RCC 7860 (cell line): ENCODE measurements at regions not wholly inside any gene's neighbourhood (a gene's known extent, or its start where the extent isn't known, plus 50 kb on each side); places are given as distances from the start of the nearest gene placed in this dataset.

Experiments
- DNase-seq: peaks from one replicate; pipeline ENCODE4 v3.0.0-alpha.2; 2015; ENCODE audit warnings: low spot score
- FAIRE-seq: peaks from 2 replicates; lab custom pipeline; 2012; peaks lifted over from hg19 to GRCh38; lab: Jason Lieb, UNC

GRCh38 chr4:138702190-138702824 is 313.3 kb upstream of the NOCT start:
- FAIRE-seq: no peak
- no peak for DNase-seq

GRCh38 chr4:138698641-138699040 is 316.9 kb upstream of the NOCT start:
- FAIRE-seq: no peak

DNA sequence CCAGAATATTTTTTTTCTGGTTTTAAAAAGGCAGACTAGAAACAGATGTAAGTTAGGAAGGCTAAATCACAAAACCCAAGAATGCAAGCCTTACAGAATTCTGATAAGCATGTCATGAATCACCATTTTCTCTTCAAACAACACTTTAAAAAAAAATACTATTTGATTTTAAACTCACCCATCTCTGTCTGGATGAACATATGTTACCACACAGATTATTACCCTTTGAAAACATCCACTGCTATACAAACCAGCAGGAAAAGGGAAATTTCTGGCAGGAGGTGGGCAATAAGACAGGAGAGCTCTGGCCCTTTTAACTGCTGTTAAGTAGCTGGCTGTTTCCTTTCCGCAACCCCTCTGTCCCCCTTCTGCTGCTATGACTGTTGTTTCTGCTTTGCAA is 317.7 kb upstream of the NOCT start:
- DNase-seq (no peak), FAIRE-seq (no peak)

More at GRCh38 chr4:138698641-138699040, 316.9 kb upstream of the NOCT start:
- DNase-seq: no peak

GRCh38 chr4:138696771-138697170 is 318.8 kb upstream of the NOCT start:
- no peak for DNase-seq
- FAIRE-seq: no peak

DNA sequence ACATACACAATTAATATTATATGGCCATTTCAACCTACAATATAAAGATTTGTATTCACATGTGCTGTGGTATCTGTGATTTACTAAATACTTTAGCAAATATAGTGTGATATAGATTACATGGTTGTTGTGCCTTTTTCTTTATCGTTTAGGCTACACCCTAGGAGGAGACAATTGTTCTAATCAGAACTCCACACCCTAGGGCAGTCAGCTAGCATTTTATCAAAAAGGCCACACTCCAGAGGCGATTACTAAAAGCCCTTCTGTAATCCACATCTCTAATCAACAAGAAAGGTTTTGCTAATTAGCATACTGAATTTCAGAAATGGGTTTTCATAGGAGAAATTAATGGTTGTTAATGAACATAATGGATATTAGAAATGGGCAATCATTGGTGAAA is 319.5 kb upstream of the NOCT start:
- DNase-seq: no peak
- no peak for FAIRE-seq

GRCh38 chr4:138693526-138693925 is 322.1 kb upstream of the NOCT start:
- no peak for DNase-seq
- no peak for FAIRE-seq

DNA sequence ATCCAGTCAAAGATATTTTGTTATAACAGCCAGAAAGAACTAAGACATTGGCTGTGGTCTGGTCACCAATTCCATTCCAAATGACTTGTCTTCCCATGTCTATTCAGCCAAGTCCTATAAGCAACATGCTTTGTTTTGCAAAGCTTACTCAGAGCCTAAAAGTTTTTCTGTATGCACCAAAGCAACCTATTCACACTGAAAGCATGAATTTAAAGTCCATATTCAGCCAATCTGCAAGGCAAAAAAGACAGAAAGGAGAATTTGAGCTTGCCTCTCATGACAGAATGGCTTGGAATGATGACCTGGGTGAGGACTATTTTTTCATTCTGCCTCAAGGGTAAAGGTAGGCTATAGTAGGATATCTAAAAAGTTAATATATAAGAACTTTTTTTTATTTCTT is 323.2 kb upstream of the NOCT start:
- DNase-seq: no peak
- no peak for FAIRE-seq

DNA sequence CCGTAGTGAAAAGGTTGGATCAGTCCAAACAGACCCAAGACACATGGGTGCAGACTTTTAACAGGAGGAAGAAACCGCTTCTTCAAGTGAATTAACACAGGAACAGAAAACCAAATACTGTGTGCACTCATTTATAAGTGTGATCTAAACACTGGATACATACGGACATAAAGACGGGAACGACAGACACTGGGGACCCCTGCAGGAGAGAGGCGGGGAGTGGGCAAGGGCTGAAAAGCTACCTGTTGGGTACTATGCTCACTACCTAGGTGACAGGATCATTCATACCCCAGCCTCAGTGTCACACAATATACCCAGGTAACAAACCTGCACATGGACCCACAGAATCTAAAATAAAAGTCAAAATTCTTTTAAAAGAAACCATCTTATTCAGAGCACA is 326.0 kb upstream of the NOCT start:
- FAIRE-seq (no peak), DNase-seq (no peak)

- DNase-seq: no peak
- no peak for FAIRE-seq
Observed at GRCh38 chr4:138689187-138689586, 326.4 kb upstream of the NOCT start.

DNA sequence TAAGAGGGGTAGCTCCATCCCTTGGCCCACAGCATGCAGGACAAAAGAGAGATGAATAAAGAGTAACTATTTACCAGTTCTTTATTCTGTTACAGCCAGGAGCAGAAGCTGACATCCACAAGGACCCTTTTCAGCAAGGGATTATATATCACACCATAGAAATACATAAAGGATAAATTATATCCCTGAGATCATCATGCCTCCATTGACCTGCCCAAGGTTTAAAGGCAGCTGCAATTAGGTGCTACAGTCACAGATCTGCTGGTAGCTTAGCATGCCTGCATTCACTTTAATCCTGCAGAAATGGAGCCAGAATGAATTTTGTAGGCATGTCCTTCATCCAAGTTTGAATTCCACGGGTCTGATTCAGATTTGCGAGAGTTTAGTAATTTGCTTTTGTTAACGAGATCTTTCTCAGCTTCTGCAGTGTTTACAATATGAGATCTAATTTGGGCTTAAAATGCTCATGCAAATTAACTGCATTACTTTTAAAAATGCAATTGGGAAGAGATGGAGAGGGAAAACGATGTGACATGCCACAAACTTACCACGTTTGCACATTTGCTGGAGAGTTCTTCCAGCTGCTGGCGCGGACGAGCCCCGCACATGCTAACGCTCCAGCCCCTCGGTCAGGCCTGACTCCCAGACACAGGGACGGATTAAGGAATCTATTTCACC is 327.0 kb upstream of the NOCT start:
- DNase-seq (no peak), FAIRE-seq (no peak)

- no peak for DNase-seq
- no peak for FAIRE-seq
Observed at GRCh38 chr4:138686106-138686835, 329.3 kb upstream of the NOCT start.

DNA sequence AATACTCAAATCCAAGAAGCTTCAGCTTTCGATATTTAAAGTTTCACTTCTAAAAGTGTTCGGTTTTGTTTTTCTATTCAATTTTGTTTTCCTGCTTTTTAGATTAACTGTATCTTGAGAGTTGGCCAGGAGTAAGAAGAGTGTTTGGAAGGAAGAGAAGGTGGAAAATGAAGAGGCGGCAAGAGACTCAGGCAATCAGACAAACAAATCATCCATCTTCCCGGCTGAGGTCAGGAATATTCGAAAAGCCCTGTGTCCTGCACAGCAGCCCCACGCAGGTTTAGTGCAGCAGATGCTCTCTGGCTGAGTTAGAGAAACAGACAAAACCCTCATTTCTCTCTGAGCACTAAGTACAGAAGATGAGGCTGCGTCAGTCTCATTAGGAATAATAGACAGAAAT is 330.3 kb upstream of the NOCT start:
- FAIRE-seq: no peak
- no peak for DNase-seq

DNA sequence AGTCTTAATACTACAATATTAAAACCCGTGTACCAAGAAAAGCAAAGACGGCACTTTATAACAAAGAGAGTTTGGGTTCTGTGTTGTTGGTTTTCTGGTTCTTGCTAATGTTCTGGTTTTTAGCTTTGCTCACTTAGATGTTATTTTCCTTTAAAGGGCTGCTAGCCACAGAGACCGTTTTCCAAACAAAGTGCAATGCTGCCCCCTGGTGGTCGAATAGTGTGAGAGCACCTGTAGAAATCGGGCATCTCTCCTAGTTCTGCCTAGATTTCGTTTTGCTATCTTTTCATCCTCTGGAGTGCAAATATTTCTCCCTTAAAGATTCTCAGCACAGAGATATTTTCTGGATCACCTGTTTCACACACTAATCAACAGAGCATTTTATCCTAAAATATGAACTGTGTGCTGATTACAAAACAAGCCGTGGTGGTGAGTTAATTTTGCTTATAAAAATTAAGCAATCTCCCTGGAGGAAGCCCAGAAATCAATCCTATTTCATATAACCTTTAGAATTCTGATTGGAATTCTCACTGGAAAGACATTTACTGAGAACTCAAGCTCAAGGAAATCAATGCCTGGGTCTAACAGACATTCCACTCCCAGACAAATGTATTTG is 334.5 kb upstream of the NOCT start:
- peak; percentile 46 for FAIRE-seq
- peak; percentile 55 for DNase-seq

DNA sequence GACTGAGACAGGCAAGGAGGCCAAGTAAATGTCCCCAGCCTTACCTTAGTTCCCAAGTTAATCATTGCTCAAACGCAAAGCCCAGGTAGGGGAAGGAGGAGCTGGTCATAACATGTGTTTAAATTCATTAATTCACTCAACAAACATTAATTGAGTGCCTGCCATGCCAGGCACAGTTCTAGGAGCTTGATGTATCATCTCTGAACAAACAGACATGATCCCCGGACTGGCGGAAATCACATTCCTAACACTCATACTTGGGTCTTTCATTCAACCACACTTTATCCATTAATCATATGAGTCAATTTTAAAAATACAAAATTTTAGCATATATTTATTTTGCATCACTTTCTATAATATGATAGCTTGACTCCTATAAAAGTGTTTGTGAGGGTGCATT is 335.3 kb upstream of the NOCT start:
- DNase-seq (peak; percentile 51), FAIRE-seq (peak; percentile 39)

- FAIRE-seq: no peak
- DNase-seq: no peak
Observed at GRCh38 chr4:138678985-138679746, 336.4 kb upstream of the NOCT start.

DNA sequence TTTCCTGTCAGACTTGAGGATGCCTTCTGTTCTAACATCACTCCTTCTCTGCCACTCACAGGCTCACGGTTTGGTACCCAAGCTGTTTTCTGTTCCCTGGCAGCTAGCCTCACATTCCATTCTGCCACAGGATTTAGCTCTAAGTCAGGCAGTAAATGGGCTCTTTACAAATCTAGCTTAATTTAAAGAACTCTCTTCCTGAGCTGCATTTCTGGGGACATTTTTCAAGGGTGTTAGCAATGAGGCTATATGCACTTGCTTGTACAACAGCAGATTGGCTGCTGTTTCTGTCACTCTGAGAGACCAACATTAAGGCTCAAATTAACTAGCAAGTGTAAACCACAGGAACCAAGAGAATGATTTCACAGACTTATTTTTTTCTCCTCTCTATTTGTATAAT is 337.8 kb upstream of the NOCT start:
- FAIRE-seq (no peak), DNase-seq (no peak)

DNA sequence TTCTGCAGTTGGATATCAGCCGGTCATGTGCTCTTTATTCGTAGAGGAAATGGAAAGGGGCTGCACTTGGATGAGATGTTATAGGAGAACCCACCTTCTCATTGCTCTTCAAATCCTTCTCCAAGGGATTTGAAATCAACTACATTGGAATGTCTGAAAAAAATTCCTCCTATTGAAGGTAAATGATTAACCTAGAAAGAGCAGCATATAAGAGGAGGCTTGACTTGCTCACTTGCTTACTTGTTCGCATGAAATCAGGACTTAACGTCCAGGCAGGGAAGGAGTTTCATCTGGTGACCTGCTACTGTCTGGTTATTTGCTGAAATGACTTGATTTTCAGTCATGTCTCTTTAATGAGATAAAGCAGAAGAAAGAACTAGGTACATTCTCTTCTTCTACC is 338.4 kb upstream of the NOCT start:
- FAIRE-seq (peak; percentile 58), DNase-seq (peak; percentile 60)

GRCh38 chr4:138675685-138676084 is 339.9 kb upstream of the NOCT start:
- no peak for FAIRE-seq
- no peak for DNase-seq

- DNase-seq: no peak
- no peak for FAIRE-seq
Observed at GRCh38 chr4:138674209-138674608, 341.4 kb upstream of the NOCT start.

DNA sequence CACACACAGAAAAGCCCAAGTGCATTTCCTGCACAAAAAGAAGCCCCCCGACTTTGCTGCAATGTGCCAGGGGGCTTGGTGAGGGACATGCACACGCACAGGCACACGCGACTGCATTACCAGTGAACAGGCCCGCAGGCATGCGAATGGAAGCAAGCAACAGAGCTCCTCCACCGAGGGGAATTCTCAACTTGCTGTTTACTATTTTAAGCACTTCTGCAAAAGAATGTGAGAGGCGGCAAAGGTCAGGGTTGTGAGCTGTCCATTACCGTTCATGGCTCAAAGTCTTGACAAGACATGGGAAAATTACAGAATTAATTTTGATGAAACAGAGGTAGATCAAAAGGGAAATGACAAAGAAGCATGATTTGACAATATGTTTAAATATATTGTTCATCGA is 342.5 kb upstream of the NOCT start:
- DNase-seq (no peak), FAIRE-seq (no peak)

- no peak for FAIRE-seq
- no peak for DNase-seq
Observed at GRCh38 chr4:138672393-138672976, 343.1 kb upstream of the NOCT start.
